KBM-7 (cell line): ENCODE measurements at regions not wholly inside any gene's neighbourhood (a gene's known extent, or its start where the extent isn't known, plus 50 kb on each side); places are given as distances from the start of the nearest gene placed in this dataset.
A peak's percentile ranks its signal among the peaks of the same experiment; 100 is the strongest.

Source experiments
- DNase-seq: peaks from one replicate; pipeline ENCODE4 v3.0.0-alpha.2; 2015
- in situ Hi-C: fragments of 300-500 bp; cut with MboI; formaldehyde crosslinking; loops from 2 replicates; pipeline ENCODE4 v1.14.3; 2020; ENCODE audit warnings: low sequenced_read_pairs, low pct_unique_long_range_greater_than_20kb, mixed read lengths

DNA sequence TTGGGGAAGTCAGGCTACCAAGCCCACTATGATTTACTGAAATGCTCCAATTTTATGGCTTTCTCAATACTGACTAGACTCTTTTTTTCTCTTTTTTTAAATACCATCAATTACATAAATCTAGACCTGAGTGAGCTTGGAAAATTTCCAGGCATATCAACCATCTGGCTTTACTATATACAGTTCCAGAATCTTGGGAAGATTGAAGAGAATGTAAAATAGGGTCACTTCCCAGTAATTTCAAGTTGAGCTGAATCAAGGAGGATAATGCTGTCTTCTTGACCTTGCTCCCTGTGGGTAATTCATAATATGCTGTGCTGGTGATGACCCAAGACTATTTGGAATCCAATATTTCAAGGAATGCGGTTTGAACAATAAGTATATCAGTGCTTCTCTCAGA, 108.1 kb downstream of the MAP3K21 start:
- in situ Hi-C loops: no loop called here
- DNase-seq: no peak

DNA sequence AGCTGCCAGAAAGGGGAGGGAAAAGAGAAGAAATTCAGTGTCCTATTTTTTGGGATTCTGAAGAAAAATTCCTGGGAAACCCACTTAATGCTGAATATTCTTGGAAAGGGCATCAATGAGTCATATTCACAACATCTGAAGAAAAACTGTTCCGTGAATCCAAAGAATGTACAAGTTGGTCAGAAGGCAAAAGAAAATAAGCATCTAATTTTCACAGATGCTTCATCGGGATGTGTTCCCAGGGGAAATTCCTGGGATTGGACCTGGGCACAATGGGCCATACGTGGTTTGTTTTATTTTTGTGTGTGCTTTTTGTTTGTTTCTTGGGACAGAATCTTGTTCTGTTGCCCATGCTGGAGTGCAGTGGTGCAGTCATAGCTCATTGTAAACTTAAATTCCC, 112.2 kb downstream of the MAP3K21 start:
- no peak for DNase-seq
- in situ Hi-C loops: no loop called here

DNA sequence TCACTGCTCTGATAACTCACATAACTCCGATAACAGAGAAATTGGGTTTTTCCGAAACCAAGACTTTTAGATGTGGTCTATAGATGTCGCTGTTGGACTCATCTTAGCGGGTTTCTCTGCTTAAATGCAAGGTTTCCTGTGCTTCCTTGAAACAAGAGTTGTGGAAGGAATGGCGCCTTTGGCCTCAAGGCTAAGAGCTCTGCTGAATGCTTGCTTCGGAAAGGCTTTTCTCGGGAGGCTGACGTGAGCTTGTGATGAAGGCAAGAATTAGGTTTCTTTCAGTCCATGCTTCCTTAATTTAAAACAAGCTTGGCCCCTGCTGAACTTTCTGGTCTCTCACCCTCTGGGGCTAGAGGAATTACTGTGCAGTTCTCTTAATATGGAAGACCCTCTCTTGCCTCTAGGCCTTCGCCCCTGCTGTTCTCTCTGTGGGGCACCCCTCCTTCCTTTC, 113.5 kb downstream of the MAP3K21 start:
- in situ Hi-C loops: no loop called here

DNA sequence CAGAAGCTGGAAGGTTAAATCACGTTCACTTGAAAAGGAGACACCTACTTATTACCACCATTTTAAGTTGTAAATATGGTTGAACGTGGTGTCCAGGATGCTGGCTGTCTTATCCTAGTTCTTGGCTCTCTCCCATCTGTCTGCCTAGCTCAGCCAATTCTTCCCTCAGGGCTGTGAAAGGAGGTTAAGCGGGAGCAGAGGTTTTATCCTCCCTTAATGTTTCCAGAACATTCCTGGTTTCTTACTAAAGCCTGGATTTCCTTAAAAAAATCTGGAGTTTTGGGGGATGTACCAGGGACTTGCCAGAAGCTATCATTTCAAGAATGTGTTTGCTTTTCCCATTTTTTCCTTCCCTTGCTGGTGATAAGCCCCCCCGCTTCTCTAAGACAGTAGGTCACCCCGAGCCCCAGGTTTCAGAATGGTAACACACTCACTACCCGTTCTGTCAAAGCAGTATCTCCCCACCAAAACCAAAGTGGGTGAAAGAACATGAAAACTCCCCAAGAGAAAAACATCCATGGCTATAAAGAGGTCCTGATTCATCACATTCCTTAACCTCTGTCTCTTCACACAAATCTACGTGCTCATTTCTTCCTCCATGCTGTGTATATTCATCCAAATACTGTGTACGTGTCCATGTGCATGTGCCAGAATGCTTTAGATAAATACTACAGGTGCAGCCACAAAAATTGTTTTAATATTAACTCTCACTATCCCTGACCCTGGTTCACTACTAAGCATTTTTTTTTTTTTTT, 114.7 kb downstream of the MAP3K21 start:
- in situ Hi-C loops: no loop called here
- DNase-seq: no peak

More for the DNA sequence above, 113.5 kb downstream of the MAP3K21 start:
- peak; percentile 77 for DNase-seq

DNA sequence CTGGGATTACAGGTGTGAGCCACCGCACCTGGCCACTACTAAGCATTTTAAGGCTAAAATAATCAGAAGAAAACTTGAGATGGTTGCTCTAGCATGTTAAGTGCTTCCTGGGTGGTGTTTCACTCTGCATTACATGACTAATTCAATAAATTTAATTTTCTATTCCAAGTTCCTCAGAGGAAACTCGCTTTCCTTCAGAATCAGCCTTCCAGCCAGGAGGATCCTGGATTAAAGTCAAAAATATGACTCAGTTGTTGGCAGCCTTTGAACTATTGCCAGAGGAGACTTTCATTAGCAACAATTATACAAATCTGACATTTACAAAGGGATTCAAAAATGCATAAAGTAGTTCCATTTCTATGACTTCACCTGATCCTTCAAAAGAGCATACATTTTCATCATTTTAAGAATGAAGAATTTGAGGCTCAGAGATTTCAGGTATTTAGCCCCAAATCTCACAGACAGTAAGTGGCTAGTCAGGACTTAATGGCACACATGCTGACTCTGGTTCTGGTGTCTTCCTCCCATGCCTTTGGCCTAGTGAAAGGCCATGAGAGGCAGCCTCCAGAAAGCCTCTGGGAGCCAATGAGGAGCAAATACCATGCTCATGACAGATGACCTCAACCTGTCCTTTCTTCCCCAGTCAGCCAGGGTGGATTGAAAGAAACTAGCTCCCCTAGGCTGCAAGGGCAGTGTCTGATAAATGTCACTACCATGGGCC, 115.7 kb downstream of the MAP3K21 start:
- DNase-seq: no peak
- in situ Hi-C loops: no loop called here

DNA sequence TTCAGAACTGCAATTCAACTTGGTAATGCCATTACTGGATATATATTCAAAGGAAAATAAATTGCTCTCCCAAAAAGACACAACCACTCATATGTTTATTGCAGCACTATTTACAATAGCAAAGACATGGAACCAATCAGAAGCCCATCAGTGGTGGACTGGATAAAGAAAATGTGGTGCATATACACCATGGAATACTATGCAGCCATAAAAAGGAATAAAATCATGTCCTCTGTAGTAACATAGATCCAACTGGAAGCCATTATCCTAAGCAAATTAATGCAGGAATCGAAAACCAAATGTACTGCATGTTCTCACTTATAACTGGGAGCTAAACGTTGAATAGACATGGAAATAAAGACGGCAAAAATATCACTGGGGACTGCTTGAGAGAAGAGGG, 117.0 kb downstream of the MAP3K21 start:
- in situ Hi-C loops: no loop called here
- DNase-seq: no peak

DNA sequence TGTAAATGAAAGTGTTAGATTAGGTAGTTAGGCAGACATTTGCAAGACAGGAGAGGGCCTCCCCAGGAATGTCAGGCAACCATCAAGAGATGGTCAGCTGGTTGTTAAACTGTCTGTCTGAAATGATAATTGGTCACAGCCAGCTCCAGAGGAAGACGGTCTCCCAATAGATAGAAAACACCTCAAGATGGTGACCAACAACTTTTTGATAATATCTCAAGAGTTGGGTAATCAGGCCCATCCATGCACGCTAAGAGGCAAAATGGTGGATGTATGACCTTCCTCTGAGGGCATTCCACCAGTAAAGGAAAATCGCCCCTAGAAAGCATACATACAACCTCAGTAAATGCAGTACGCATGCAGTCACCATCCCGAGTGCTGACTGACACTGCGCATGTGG, 118.2 kb downstream of the MAP3K21 start:
- in situ Hi-C loops: no loop called here

DNA sequence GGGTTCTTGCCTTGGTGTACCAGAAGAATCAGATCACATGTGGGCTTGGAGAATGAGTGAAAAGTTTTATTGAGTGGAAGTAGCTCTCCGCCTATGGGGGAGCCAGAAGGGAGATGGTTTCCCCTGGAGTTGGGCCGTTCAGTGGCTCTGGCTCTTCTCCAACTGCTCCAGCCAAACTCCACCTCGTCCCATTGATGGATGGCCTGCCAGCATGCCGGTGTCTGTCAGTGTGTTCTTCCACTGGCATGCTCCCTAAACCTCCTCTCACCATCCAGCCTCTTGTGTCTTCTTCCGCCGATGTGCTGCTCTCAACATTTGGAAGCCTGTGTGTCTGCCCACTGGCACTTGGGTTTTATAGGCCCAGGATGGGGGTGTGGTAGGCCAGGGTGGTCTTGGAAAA, 119.4 kb downstream of the MAP3K21 start:
- in situ Hi-C loops: no loop called here
- no peak for DNase-seq

More for the DNA sequence above, 118.2 kb downstream of the MAP3K21 start:
- no peak for DNase-seq

DNA sequence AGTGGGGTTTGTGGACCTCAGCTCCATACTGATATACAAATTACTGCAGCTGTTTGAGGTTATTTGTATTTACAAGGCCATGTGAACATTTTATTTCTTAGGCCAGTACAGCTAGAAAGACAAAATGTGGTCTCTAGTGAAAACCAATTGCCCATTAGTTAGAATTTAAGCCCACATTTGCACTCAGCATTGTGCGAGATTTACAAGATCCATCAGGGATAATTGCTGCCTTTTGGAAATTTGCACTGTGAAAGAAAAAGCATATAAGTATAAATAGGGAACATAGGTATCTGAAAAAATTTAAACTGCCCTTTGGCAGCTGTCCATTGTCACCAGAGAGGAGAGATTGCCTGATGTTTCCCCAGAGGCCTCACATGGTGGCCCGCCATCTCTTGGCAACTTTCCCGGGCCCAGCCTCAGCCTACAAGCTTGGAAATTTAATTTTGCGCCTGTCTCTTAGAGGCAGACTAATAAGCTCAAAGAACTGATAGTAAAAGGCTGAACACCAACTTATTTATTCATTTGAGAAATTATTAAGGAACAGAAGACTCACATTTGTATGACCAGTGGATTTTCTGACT, 120.7 kb downstream of the MAP3K21 start:
- DNase-seq: no peak
- in situ Hi-C loops: no loop called here

DNA sequence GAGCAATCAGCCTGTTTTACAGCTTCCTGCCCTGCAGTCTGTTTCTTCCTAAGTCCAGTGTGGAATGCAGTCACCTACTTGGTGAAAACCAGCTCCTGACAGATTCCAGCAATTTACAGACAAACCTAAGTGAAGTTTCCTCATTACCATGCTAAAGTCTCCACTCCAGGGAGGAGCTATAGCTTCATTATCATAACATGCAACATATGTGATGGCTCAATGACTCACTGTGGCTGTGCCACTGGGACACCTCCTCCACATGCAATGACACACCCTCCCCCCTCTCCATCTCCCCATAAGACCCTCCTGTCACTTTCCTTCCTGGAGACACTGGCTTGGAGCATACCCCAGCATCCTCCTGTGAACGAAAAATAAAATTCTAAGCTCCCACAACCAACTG, 125.2 kb downstream of the MAP3K21 start:
- no peak for DNase-seq
- in situ Hi-C loops: no loop called here

DNA sequence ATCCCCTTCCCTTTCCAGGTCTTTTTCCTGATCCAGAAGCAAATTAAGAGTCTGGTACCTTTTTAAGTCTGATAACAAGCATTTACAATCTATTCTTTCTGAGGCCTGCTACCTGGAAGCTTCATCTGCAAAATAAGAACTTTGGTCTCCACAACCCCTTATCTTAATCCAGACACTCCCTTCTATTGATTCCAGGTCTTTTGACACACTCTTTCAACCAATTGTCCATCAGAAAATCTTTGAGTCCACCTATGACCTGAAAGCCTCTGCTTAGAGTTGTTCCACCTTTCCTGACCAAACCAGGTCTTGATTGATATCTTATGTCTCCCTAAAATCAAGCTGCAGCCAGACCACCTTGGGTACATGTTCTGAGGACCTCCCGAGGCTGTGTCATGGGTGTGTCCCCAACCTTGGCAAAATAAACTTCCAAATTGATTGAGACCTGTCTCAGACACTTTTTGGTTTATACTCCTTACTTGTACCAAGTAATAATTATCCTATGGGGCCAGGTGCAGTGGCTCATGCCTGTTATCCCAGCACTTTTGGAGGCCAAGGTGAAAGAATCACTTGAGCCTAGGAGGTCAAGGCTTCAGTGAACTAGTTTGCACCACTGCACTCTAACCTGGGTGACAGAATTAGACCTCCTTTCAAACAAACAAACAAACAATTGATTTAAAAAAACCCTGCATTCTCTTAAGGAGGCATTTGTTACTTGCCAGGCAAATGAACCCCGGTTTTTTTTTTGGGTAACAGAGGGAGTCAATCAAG, 126.1 kb downstream of the MAP3K21 start:
- no peak for DNase-seq
- in situ Hi-C loops: no loop called here

DNA sequence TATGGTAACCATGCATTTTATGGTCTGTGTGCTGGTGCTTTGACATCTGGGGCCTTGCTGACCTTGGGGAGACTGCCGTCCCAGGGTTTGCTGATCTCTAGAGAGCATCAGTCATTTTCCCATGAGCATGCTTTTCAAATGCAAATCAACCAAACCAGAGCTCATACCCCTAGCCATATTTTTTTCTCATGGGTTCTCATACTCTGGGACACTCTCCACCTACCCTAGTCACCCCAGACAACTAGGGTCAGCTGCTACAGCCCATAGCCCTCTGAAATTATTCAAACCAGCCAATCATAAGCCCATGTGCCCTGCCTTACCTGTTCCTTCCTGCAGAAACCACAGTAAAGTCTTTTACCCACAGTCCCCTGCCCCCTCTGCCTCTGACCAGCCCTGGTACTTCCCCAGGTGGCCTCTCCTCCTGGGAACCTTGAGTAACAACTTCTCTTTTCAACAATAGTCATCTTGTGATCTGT, 132.0 kb downstream of the MAP3K21 start:
- DNase-seq: no peak
- in situ Hi-C loops: no loop called here

DNA sequence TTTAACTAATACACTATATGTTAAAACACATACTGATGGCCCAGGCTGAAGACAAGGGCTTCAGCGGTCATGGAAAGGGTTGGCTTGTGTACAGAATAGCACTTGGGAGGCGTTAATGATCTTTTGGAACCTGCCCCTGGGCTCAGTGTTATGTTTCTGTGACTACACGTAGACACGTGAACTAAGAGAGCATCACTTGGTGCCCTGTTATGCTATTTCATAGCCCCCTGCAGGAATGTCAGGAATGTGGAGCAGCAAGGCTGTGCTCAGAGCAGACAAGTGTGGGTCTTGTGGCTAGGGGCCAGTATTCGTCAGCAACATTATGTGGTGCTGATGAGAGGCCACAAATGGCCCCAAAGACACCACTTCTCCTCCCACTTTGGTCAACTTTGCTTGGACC, 132.4 kb downstream of the MAP3K21 start:
- no peak for DNase-seq
- in situ Hi-C loops: no loop called here

DNA sequence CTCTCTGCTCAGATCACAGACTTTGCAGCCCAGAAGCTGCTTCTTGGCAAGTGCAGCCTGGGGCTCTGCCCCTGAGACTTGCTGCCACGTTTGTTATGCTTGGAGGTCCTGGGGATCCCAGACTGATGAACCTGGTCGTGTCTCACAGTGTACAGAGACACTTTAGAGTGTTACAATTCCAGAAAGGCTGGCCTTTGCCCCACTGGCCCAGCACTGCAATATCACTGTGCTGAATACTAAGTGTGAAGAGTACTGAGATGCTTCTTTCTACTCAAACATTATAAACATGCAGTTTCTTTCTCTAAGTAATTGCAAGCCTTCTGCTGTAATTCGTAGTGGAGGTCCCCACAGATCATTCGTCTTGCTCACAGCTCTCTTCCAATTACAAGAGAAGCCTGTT, 133.2 kb downstream of the MAP3K21 start:
- no peak for DNase-seq
- in situ Hi-C loops: no loop called here

DNA sequence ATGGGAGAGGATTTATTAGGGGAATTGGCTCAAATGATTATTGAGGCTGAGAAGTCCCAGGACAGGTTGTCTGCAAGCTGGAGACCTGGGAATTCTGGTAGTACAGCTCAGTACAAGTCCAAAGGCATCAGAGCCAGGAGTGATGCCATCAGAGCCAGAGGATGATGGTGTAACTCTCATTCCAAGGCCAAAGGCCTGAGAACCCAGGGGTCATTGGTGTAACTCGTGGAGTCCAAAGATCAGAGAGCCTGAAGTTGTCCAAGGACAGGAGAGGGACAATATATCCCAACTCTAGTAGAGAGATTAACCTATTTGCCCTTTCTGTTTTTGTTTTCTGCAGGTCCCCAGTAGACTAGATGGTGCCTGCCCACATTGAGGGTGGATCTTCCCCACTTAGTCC, 134.3 kb downstream of the MAP3K21 start:
- in situ Hi-C loops: no loop called here
- DNase-seq: no peak

DNA sequence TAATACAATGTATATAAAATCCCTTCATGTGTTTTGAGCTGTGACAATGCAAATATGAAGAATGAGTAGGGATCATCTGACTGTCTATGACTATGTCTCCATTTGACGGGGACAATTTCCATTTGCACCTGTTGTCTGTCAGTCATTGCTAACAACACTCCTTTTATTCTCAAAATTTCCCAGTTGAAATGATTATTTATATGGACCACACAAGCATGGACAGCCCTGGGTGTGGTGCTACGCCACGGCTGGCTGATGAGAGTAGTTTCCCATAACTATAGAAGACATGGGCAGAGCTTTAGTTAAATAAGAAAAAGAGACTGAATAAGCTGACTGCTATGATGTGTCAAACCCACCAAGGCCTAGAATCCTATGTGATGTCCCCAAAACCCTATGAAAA, 135.8 kb downstream of the MAP3K21 start:
- in situ Hi-C loops: no loop called here
- DNase-seq: no peak

DNA sequence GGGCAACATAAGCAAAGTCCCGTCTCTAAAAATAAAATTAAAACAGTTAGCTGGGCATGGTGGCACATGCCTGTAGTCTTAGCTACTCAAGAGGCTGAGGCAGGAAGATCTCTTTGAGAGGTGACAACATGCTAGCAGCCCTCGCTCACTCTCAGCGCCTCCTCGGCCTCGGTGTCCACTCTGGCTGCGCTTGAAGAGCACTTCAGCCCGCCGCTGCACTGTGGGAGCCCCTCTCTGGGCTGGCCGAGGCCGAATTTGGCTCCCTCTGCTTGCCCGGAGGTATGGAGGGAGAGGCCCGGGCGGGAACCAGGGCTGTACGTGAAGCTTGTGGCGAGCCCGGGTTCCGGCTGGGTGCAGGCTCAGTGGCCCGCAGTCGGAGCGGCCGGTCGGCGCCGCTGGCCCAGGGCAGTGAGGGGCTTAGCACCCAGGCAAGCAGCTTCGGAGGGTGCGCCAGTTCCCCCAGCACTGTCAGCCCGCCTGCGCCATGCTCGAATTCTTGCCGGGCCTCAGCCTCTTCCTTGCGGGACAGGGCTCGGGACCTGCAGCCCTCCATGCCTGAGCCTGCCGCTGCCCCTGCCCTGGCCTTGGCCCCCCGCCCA, 138.3 kb downstream of the MAP3K21 start:
- in situ Hi-C loops: no loop called here

DNA sequence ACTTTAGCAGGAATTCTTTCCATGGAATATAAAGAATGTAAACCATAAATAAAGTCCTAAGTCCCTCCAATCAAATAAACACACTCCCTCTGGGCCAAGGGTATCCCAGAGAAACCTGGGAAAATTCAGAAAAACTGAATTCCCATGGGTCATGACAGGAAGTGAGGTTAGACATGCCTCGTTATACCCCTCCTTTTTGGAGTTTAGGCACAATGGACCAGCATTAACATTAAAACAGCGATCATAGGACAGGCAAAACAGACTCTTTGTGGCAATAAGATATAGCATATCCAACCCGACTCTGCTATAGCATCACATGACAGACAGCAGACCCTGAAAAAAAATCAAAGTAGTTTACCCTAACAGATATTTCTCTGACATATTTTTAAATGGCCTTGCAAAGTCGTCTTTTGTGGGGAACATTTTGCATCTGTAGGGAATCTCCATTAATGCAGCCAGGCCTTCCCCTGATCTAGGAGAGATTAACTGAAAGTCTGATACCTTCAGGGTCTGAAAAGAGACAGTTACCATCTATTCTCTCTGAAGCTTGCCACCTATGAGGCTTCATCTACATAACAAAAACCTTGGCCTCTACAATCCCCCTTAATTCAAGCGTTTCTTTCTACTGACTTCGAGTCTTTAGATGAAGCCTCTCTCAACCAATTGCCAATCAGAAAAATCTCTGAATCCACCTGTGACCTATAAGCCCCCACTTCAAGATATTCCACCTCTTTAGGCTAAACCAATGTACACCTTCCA, 143.0 kb upstream of the KCNK1 start:
- in situ Hi-C loops: no loop called here
- no peak for DNase-seq

More for the DNA sequence above, 138.3 kb downstream of the MAP3K21 start:
- no peak for DNase-seq
